ENCODE measurements at regions not wholly inside any gene's neighbourhood (a gene's known extent, or its start where the extent isn't known, plus 50 kb on each side); places are given as distances from the start of the nearest gene placed in this dataset.

GRCh38 chr13:34030782-34031181 is 212.8 kb downstream of the RFC3 start (continued):
- TF ChIP-seq OSR2 (tag by site-specific recombination; IDR thresholded peaks at IDR 0.05) (no peak), OVOL3 (tag by site-specific recombination; IDR thresholded peaks at IDR 0.05) (no peak), ZNF701 (tag by site-specific recombination; IDR thresholded peaks at IDR 0.05) (no peak), ZNF175 (tag by site-specific recombination; IDR thresholded peaks at IDR 0.05) (no peak), ZNF398 (tag by site-specific recombination; IDR thresholded peaks at IDR 0.05) (no peak), ZNF623 (tag by site-specific recombination; IDR thresholded peaks at IDR 0.05) (no peak)

- TF ChIP-seq ZNF354C (tag by site-specific recombination; IDR thresholded peaks at IDR 0.05; ENCODE audit: borderline replicate concordance, low read depth) (no peak), ZNF558 (tag by site-specific recombination; IDR thresholded peaks at IDR 0.05) (no peak), ZNF488 (tag by site-specific recombination; IDR thresholded peaks at IDR 0.05) (no peak), ZNF837 (tag by site-specific recombination; IDR thresholded peaks at IDR 0.05) (no peak), ZNF768 (tag by site-specific recombination; IDR thresholded peaks at IDR 0.05) (no peak), CTCF (tag by site-specific recombination; IDR thresholded peaks at IDR 0.05) (no peak), MZF1 (tag by site-specific recombination; IDR thresholded peaks at IDR 0.05; ENCODE audit: borderline replicate concordance) (no peak), ZNF423 (tag by site-specific recombination; IDR thresholded peaks at IDR 0.05) (no peak), GLIS1 (tag by site-specific recombination; IDR thresholded peaks at IDR 0.05) (no peak), ZNF311 (tag by site-specific recombination; IDR thresholded peaks at IDR 0.05; ENCODE audit: borderline replicate concordance) (no peak), SALL2 (tag by site-specific recombination; IDR thresholded peaks at IDR 0.05; ENCODE audit: borderline replicate concordance) (no peak), ZNF37A (tag by site-specific recombination; IDR thresholded peaks at IDR 0.05) (no peak)
- ChIA-PET POLR2A (no interaction called here), CTCF (no interaction called here)
- H3K27ac ChIP-seq (ENCODE audit: extremely low read depth, low read depth, low read length) = no peak overlapping the region
- no peaks in the 10 kb centered on the region for H3K4me1 ChIP-seq (ENCODE audit: control insufficient read depth, insufficient read depth, low read length)
- H3K9me3 ChIP-seq (ENCODE audit: control insufficient read depth, insufficient read depth, low read depth, low read length) = no peaks in the 10 kb centered on the region
- no peak overlapping the region for H3K4me3 ChIP-seq (ENCODE audit: low read depth, low read length)
- no peaks in the 10 kb centered on the region for H3K36me3 ChIP-seq (ENCODE audit: control insufficient read depth in 2 of 2, insufficient read depth in 1 of 2, low read length in 2 of 2)
These were observed 213.7 kb downstream of the RFC3 start for GRCh38 chr13:34031610-34032009.

GRCh38 chr13:34034411-34034810 is 216.5 kb downstream of the RFC3 start:
- H3K9me3 ChIP-seq (ENCODE audit: control insufficient read depth, insufficient read depth, low read depth, low read length) = no peaks in the 10 kb centered on the region
- no peak overlapping the region for H3K27ac ChIP-seq (ENCODE audit: extremely low read depth, low read depth, low read length)
- no peaks in the 10 kb centered on the region for H3K36me3 ChIP-seq (ENCODE audit: control insufficient read depth in 2 of 2, insufficient read depth in 1 of 2, low read length in 2 of 2)
- ChIA-PET POLR2A (no interaction called here), CTCF (no interaction called here)
- H3K4me3 ChIP-seq (ENCODE audit: low read depth, low read length) = no peak overlapping the region
- TF ChIP-seq ZNF221 (tag by site-specific recombination; IDR thresholded peaks at IDR 0.05; ENCODE audit: borderline replicate concordance) = no peak
- TF ChIP-seq MEIS1 (CRISPR knock-in tag; IDR thresholded peaks at IDR 0.05; ENCODE audit: borderline replicate concordance) = no peak
- no peak for TF ChIP-seq ZNF777 (tag by site-specific recombination; IDR thresholded peaks at IDR 0.05; ENCODE audit: borderline replicate concordance)
- TF ChIP-seq ZNF76 (tag by site-specific recombination; IDR thresholded peaks at IDR 0.05; ENCODE audit: borderline replicate concordance, low read depth) = no peak
- TF ChIP-seq ZNF324 (tag by site-specific recombination; IDR thresholded peaks at IDR 0.05) = no peak
- no peak for TF ChIP-seq ZNF394 (tag by site-specific recombination; IDR thresholded peaks at IDR 0.05; ENCODE audit: borderline replicate concordance)
- no peak for TF ChIP-seq KLF9 (tag by site-specific recombination; IDR thresholded peaks at IDR 0.05; ENCODE audit: low read depth)
- TF ChIP-seq ZNF239 (tag by site-specific recombination; IDR thresholded peaks at IDR 0.05) = no peak
- TF ChIP-seq ZNF837 (tag by site-specific recombination; IDR thresholded peaks at IDR 0.05) = no peak
- TF ChIP-seq ZNF558 (tag by site-specific recombination; IDR thresholded peaks at IDR 0.05) = no peak
- no peaks in the 10 kb centered on the region for H3K4me1 ChIP-seq (ENCODE audit: control insufficient read depth, insufficient read depth, low read length)
